Spinal cord (tissue), 9 donors: ENCODE measurements at regions not wholly inside any gene's neighbourhood (a gene's known extent, or its start where the extent isn't known, plus 50 kb on each side); places are given as distances from the start of the nearest gene placed in this dataset.

Experiments
- DNase-seq, 6 donors: peaks; one replicate each; pipeline versions ENCODE4 v3.0.0 to v3.0.0-alpha.2; 2013 to 2015; ENCODE audit warnings: low spot score in 6 of 6, low read depth in 4 of 6
- H3K27ac ChIP-seq: one replicate; pipeline ENCODE4 v1.5.1; 2013; ENCODE audit warnings: low read depth, low read length, control low read depth
- H3K27me3 ChIP-seq: one replicate; pipeline ENCODE4 v1.6.1; 2013; ENCODE audit warnings: low read length; ENCODE audit not compliant: control insufficient read depth, insufficient read depth
- H3K36me3 ChIP-seq: one replicate; pipeline ENCODE4 v1.6.1; 2013; ENCODE audit warnings: low read length; ENCODE audit not compliant: control insufficient read depth, insufficient read depth
- H3K4me1 ChIP-seq: one replicate; pipeline ENCODE4 v1.6.1; 2013; ENCODE audit warnings: low read length; ENCODE audit not compliant: control insufficient read depth, insufficient read depth
- H3K4me3 ChIP-seq: one replicate; pipeline ENCODE4 v1.5.1; 2013; ENCODE audit warnings: low read depth, low read length, control low read depth
- H3K9me3 ChIP-seq: one replicate; pipeline ENCODE4 v1.6.1; 2013; ENCODE audit warnings: low read length; ENCODE audit not compliant: control insufficient read depth, insufficient read depth
- WGBS: methylation state at CpG from one replicate; pipeline ENCODE4 v1.1.5; 2013; ENCODE audit warnings: missing lambda C conversion rate; ENCODE audit not compliant: insufficient coverage; 5-methylcytosine and 5-hydroxymethylcytosine counted together
- donor health status: healthy.

DNA sequence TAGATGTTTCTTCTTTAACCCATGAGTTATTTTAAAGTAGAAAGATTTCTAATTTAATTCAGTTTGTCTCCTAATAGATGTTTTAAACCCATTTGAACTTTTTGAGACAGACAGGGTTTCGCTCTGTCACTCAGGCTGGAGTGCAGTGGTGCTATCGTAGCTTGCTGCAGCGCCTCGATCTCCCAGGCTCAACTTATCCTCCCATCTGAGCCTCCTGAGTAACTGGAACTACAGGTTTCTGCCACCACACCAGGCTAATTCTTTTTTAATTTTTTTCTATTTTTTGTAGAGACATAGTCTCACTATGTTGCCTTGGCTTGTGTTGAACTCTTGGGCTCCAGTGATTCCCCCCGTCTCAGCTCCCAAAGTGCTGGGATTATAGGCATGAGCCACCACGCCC, 53.0 kb upstream of the RAB18 start:
- H3K4me1 ChIP-seq = no peaks in the 10 kb centered on the region
- no peaks in the 10 kb centered on the region for H3K27me3 ChIP-seq
- H3K4me3 ChIP-seq = no peak overlapping the region
- DNase-seq = no peak
- H3K36me3 ChIP-seq = no peaks in the 10 kb centered on the region
- H3K9me3 ChIP-seq = no peaks in the 10 kb centered on the region
- H3K27ac ChIP-seq = no peak overlapping the region
- WGBS = 93% methylated on average over 4 of the region's 6 CpGs

DNA sequence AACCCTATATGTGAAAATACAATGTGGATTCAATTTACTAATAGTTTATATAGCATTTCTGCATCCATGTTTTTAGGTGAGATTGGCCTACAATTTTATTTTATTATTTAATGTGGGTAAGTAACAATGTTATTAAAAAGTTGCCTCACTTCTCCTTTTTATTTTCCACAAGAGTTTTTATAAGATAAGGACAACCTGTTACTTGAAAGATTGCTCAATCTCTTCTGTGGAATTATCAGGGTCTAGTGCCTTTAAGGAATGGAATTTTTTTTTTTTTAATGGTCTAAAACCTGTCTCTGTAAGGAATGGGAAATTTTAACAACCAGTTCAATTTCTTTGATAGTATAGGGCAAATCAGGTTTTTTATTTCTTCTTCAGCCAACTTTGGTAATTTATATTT, 53.9 kb upstream of the RAB18 start:
- no peaks in the 10 kb centered on the region for H3K36me3 ChIP-seq
- no peaks in the 10 kb centered on the region for H3K9me3 ChIP-seq
- H3K4me3 ChIP-seq = no peak overlapping the region
- DNase-seq = no peak
- no peaks in the 10 kb centered on the region for H3K4me1 ChIP-seq
- no peaks in the 10 kb centered on the region for H3K27me3 ChIP-seq
- H3K27ac ChIP-seq = no peak overlapping the region

DNA sequence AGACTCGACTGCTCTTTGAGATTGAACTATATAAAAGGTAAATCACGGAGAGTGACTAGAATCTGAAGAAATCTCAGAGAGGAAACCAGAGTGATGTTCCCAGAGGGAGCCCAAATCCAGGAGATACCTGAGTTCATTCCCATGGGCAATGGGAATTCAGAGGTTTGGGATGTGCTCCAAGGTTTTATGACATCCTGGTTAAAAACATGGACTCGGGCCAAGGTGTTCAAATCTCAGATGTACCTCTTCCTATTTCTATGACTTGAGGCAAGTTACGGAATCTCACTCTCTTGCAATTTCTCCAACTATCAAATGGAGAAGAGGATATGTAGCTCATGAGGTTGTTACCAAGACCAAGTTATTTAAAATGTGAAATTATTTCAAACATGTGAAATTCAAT, 54.5 kb upstream of the RAB18 start:
- Histone ChIP-seq H3K27ac (no peak overlapping the region), H3K27me3 (no peaks in the 10 kb centered on the region), H3K4me1 (no peaks in the 10 kb centered on the region), H3K36me3 (no peaks in the 10 kb centered on the region), H3K4me3 (no peak overlapping the region), H3K9me3 (no peaks in the 10 kb centered on the region)
- WGBS = 86% methylated on average over 2 of the region's 4 CpGs
- DNase-seq = no peak

DNA sequence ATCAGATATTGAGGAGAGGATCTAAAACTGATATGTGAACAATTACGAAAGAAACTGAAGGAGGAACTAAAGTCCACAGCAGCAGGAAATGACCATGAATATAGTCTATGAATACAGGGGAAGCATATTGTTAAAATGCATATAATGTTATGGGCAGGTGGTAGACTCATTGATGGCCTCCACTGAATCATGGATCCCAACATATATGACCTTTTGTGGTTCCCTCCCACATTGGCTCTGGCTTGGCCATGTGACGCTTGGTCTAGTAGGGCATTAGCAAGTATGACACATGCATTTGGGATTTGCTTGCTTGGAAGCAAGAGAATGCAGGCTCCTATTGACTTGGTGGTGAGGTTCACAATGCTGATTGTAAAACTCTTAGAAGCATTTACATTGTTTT, 55.2 kb upstream of the RAB18 start:
- Histone ChIP-seq H3K27me3 (no peaks in the 10 kb centered on the region), H3K9me3 (no peaks in the 10 kb centered on the region), H3K4me3 (no peak overlapping the region), H3K36me3 (no peaks in the 10 kb centered on the region), H3K4me1 (no peaks in the 10 kb centered on the region), H3K27ac (no peak overlapping the region)
- WGBS = 100% methylated on average over 2 of the region's 2 CpGs
- DNase-seq = no peak

DNA sequence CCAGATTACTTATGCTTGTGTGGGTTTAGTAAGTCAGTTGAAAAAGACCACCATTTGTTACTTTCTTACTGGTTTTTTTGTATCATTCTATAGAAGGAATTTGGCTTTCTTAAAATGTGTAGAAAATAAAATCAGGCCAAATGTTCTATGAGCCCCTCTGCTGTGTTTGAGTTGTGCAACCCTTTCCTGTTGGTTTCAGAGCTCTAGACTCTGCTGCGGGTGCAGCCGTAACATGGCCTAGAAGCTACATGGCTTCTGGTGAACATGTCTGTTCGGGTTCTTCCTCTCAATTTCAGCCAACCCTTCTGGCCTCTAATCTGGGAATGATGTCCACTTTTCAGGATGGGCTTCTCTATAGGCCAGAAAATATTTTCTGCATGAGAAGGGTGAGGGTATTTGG, 56.6 kb upstream of the RAB18 start:
- no peak for DNase-seq
- Histone ChIP-seq H3K4me3 (no peak overlapping the region), H3K27me3 (no peaks in the 10 kb centered on the region), H3K9me3 (no peaks in the 10 kb centered on the region), H3K4me1 (no peaks in the 10 kb centered on the region), H3K27ac (no peak overlapping the region), H3K36me3 (no peaks in the 10 kb centered on the region)
- WGBS = 89% methylated on average over 3 of the region's 3 CpGs

DNA sequence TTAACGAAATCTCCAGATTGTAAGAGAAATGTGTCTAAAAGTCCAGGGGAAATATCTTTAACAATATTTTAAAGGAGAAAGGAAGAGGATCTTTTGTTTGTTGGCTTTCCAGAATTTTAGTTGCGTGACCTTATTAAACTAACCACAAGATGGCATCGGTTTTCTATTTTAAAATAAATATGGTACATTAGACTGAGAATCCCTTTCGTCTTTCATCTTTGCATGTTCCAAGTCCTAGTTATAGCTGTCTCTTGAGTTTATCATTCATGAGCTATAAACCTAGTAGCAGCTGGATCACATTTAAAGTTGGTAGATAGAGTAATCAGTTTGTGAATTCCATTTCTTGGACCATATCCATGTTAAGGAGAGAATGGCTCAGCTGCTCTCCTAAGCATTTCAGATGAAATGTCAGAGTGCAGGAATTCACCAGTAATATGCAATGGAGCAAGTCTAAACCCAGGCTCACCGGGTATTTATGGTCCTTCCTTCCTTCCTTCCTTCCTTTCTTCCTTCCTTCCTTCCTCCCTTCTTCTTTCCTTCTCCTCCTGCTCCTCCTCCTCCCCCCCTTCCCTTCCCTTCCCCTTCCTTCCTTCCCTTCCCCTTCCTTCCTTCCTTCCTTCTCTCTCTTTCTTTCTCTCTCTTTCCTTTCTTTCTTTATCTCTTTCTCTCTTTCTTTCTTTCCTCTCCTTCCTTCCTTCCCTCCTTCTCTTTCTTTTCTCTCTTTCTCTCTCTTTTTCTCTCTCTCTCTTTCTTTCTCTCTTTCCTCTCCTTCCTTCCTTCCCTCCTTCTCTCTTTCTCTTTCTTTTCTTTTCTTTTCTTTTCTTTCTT, 57.8 kb upstream of the RAB18 start:
- no peaks in the 10 kb centered on the region for H3K27me3 ChIP-seq
- H3K27ac ChIP-seq = no peak overlapping the region
- H3K4me1 ChIP-seq = no peaks in the 10 kb centered on the region
- no peaks in the 10 kb centered on the region for H3K9me3 ChIP-seq
- no peak overlapping the region for H3K4me3 ChIP-seq
- 75% methylated on average over 1 of the region's 5 CpGs for WGBS
- peak; percentile 13 to 88 (median 38) for DNase-seq
- no peaks in the 10 kb centered on the region for H3K36me3 ChIP-seq

DNA sequence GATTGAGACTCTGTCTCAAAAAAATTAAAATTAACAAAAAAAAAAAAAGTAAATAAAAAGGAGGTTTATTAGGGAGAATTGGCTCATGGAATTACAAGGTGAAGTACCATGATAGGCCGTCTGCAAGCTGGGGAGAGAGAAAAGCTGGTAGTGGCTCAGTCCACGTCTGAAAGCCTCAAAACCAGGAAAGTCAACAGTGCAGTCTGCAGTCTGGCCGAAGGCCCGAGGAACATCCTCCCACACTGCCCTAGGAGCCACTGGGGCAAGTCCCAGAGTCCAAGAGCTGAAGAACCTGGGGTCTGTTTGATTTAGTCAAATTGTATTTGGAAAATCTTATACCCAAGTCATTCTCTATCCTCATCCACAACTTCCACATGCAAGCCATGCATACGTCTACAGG, 59.0 kb upstream of the RAB18 start:
- WGBS = 100% methylated on average over 1 of the region's 5 CpGs

DNA sequence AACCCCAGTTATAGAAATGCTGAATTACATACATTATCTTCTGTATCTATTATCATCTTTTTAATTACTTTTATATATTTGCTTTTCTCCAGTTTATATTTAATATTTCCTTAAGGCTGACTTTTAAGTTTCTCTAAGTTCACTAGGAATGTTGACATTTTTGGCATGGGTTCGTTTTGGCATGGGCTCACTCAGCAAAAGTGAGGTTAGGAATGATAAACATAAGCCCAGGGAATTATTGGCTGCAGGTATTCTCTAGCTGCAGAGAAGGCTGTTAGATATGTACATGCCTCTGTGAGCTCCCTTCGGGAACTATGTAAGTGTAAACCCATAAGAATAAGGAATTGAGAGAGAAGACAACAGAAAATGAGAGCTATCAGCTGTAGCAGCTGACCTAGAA, 63.6 kb upstream of the RAB18 start:
- Histone ChIP-seq H3K27ac (no peak overlapping the region), H3K27me3 (no peaks in the 10 kb centered on the region), H3K4me1 (no peaks in the 10 kb centered on the region), H3K36me3 (no peaks in the 10 kb centered on the region), H3K9me3 (no peaks in the 10 kb centered on the region), H3K4me3 (no peak overlapping the region)
- no peak for DNase-seq
- WGBS = 80% methylated on average over 2 of the region's 2 CpGs

More for the DNA sequence above, 59.0 kb upstream of the RAB18 start:
- H3K9me3 ChIP-seq = no peaks in the 10 kb centered on the region
- H3K36me3 ChIP-seq = no peaks in the 10 kb centered on the region
- no peak for DNase-seq
- no peaks in the 10 kb centered on the region for H3K4me1 ChIP-seq
- no peak overlapping the region for H3K27ac ChIP-seq
- no peaks in the 10 kb centered on the region for H3K27me3 ChIP-seq
- no peak overlapping the region for H3K4me3 ChIP-seq

DNA sequence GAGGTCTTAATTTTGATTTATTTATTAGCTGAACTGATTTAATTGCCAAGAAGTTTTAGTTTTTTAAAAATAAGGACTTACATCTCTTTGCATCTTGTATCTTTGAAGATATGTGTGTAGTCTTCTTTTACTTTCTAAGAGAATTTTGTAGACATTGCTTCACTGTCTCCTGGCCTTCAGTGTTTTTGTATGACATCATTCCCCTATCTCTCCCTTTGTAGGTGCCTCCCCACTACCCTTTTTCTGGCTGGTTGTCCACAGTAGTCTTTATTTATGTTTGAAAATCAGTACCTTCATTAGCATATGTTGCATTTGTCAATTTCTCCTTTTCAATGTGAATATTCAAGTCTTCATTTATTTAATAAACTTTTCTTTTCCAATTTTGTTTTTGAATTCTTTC, 64.1 kb upstream of the RAB18 start:
- DNase-seq = no peak
- Histone ChIP-seq H3K27ac (no peak overlapping the region), H3K4me1 (no peaks in the 10 kb centered on the region), H3K36me3 (no peaks in the 10 kb centered on the region), H3K9me3 (no peaks in the 10 kb centered on the region), H3K4me3 (no peak overlapping the region), H3K27me3 (no peaks in the 10 kb centered on the region)

DNA sequence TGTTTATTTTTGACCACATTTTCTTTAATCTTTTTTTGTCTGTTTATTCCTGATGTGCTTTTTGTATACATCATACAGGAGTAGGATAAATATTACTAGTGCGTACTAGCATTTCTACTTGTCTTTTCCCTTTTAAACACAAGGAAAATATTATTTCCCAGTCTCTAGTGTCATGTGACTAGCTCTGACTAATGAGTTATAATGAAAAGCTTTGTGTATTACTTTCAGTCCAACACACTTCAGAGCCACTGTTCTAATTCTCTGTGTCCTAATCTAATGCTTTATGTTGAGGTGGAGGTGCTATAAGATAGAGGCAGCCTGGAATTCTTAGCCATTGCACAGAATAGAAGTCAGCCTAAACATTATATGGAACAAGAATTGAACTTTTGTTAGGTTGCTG, 65.0 kb upstream of the RAB18 start:
- no peaks in the 10 kb centered on the region for H3K4me1 ChIP-seq
- H3K36me3 ChIP-seq = no peaks in the 10 kb centered on the region
- no peak for DNase-seq
- no peak overlapping the region for H3K27ac ChIP-seq
- H3K4me3 ChIP-seq = no peak overlapping the region
- H3K27me3 ChIP-seq = no peaks in the 10 kb centered on the region
- no CpG with 5 or more reads among the region's 1 CpG for WGBS
- no peaks in the 10 kb centered on the region for H3K9me3 ChIP-seq
